ENCODE measurements at regions not wholly inside any gene's neighbourhood (a gene's known extent, or its start where the extent isn't known, plus 50 kb on each side); places are given as distances from the start of the nearest gene placed in this dataset.

GRCh38 chr9:10703139-10703538, 90.3 kb upstream of the PTPRD start:
- no peak for TF ChIP-seq CTCF (IDR thresholded peaks at IDR 0.05)
- TF ChIP-seq ZFX (IDR thresholded peaks at IDR 0.05; ENCODE audit: borderline replicate concordance): no peak

Measured in 22Rv1 (cell line).